GM13976 (cell line): ENCODE measurements at regions not wholly inside any gene's neighbourhood (a gene's known extent, or its start where the extent isn't known, plus 50 kb on each side); places are given as distances from the start of the nearest gene placed in this dataset.

Experiments used
- DNase-seq: peaks from one replicate; pipeline ENCODE4 v3.0.0; 2012; ENCODE audit warnings: low spot score
- CTCF ChIP-seq: IDR thresholded peaks from 2 replicates; pipeline ENCODE4 v1.5.1; 2012; ENCODE audit warnings: borderline replicate concordance, mild to moderate bottlenecking; ENCODE audit not compliant: insufficient read depth; ENCODE audit errors: extremely low read depth, missing control alignments, control extremely low read depth
- in situ Hi-C: fragments of 300-500 bp; cut with MboI; formaldehyde crosslinking; loops from one replicate; pipeline ENCODE4 v1.12.0; 2022; ENCODE audit warnings: low sequenced_read_pairs, mixed read lengths, inconsistent platforms; ENCODE audit not compliant: unreplicated experiment

GRCh38 chr5:67383451-67383850 lies 186.9 kb upstream of the CD180 start:
- no peak for DNase-seq
- in situ Hi-C loops: no loop called here
- TF ChIP-seq CTCF: no peak

- TF ChIP-seq CTCF: no peak
- DNase-seq: no peak
- in situ Hi-C loops: no loop called here
These were observed 184.8 kb upstream of the CD180 start for GRCh38 chr5:67381236-67381880.

- in situ Hi-C loops: no loop called here
- TF ChIP-seq CTCF: no peak
- DNase-seq: no peak
These were observed 183.8 kb upstream of the CD180 start for GRCh38 chr5:67380431-67380830.

- no peak for DNase-seq
- TF ChIP-seq CTCF: no peak
- in situ Hi-C loops: no loop called here
These were observed 183.2 kb upstream of the CD180 start for GRCh38 chr5:67379753-67380152.

- no peak for DNase-seq
- in situ Hi-C loops: no loop called here
- no peak for TF ChIP-seq CTCF
These were observed 181.7 kb upstream of the CD180 start for GRCh38 chr5:67378256-67378655.

GRCh38 chr5:67377631-67378030 lies 181.0 kb upstream of the CD180 start:
- in situ Hi-C loops: no loop called here
- DNase-seq: no peak
- TF ChIP-seq CTCF: no peak
